Esophagus squamous epithelium (tissue), 4 donors: ENCODE measurements at regions not wholly inside any gene's neighbourhood (a gene's known extent, or its start where the extent isn't known, plus 50 kb on each side); places are given as distances from the start of the nearest gene placed in this dataset.

Source experiments
- CTCF ChIP-seq, 6 experiments: fragments of 450-650 bp in 4 of 6; fragments of 200-600 bp in 2 of 6; sonication (generic) in 2 of 6; IDR thresholded peaks; one replicate each; pipeline ENCODE4 v1.5.1; 2016 to 2019; ENCODE audit warnings: antibody characterized with exemption in 6 of 6, mild to moderate bottlenecking in 4 of 6, moderate library complexity in 4 of 6
- POLR2A ChIP-seq, 4 donors: fragments of 450-650 bp; IDR thresholded peaks; one replicate each; pipeline ENCODE4 v1.6.1; 2017; ENCODE audit warnings: antibody characterized with exemption in 4 of 4, mild to moderate bottlenecking in 4 of 4, moderate library complexity in 3 of 4

GRCh38 chr6:95293257-95293656 lies 284.1 kb upstream of the MANEA start:
- TF ChIP-seq CTCF (IDR thresholded peaks at IDR 0.05) (no peak), POLR2A (IDR thresholded peaks at IDR 0.05) (no peak)
